ENCODE measurements at regions not wholly inside any gene's neighbourhood (a gene's known extent, or its start where the extent isn't known, plus 50 kb on each side); places are given as distances from the start of the nearest gene placed in this dataset.
A peak's percentile ranks its signal among the peaks of the same experiment; 100 is the strongest.

DNA sequence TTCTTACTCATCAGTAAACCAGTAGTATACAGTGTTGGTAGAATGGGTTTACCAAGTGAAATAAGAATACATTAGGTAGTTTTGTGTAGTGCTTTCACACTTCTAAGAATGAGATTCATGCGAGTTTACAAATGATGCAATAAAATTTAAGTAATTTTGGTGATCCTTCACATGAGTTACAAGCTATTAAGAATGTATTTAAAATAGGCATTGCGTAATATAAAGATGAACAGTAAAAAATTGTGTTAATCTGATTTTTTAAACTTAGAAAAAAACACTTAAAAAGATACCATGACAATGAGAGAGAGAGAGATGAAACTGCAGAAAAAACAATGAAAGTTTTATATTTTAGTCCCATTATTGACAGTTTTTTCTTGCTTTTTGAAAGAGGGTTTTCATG, 570.5 kb downstream of the SLITRK6 start:
- no peak for DNase-seq
- ChIA-PET POLR2A (no interaction called here), CTCF (no interaction called here)
- no peaks in the 10 kb centered on the region for H3K36me3 Mint-ChIP-seq (ENCODE audit: insufficient read depth, unreplicated experiment)
- H3K9me3 Mint-ChIP-seq (ENCODE audit: unreplicated experiment): peaks cover 8% of the 10 kb centered on the region
- H3K4me1 Mint-ChIP-seq (ENCODE audit: low read depth, unreplicated experiment): peaks cover 7% of the 10 kb centered on the region
- no peak overlapping the region for H3K4me3 Mint-ChIP-seq (ENCODE audit: unreplicated experiment)
- intact Hi-C loops (cut with micrococcal nuclease; ENCODE audit: unreplicated experiment): loop anchor here (1.0 kb wide), 1 partner anchor 55 kb away; no protein-coding TSS in a partner anchor
- peak overlapping the region; percentile 63 for H3K27ac Mint-ChIP-seq (ENCODE audit: unreplicated experiment)
- Histone ChIP-seq H3K36me3 (ENCODE audit: control insufficient read depth, insufficient read depth, low read length) (no peaks in the 10 kb centered on the region), H3K27me3 (replicated peaks; ENCODE audit: control insufficient read depth, insufficient read depth, low read length) (no peaks in the 10 kb centered on the region), H3K9me3 (no peaks in the 10 kb centered on the region), H3K4me1 (peaks cover 29% of the 10 kb centered on the region), H3K4me3 (ENCODE audit: low read depth, low read length) (no peak overlapping the region)
- BruUV-seq (replicated peaks): no TSS peak
- H3K27me3 Mint-ChIP-seq (ENCODE audit: insufficient read depth, unreplicated experiment): no peaks in the 10 kb centered on the region
- no peak for TF ChIP-seq CTCF (IDR thresholded peaks at IDR 0.05; ENCODE audit: insufficient read depth in 1 of 2, low read depth in 1 of 2, low read length in 1 of 2, severe bottlenecking in 1 of 2, unreplicated experiment in 1 of 2)

DNA sequence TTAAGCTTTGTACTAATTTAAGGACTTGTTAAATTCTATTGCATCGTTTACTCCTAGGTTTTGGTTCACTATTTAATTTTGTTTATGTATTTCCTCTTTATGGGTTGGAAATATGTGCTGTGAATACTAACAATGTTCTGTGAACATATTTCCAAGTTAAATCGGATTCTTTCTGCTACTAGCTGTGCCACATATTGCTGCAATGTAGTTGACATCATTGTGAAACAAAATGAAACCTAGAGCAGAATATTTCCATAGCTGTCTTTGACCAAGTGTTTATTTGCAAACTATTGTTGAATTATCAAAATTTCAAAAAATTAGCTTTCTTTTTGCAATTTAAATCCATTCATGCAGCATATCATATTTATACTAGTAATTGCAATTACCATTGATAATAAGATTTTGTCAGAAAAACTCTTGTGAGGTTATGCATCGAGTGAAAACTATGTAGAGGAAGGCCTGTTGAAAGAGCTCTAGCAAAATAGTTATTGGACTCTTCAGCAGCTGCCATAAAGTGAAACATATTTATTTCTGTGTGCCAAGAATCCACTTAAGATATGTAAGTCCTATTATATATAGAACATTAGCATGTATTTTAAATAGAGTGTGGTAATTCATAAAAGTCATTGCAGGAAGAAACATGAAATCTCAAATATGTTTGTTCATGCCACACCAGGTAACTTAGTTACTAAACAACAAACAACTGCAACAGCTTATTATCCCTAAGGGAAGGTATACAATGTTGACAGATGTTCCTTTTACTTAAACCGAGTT, 575.1 kb downstream of the SLITRK6 start:
- peaks cover 7% of the 10 kb centered on the region for H3K4me1 ChIP-seq

DNA sequence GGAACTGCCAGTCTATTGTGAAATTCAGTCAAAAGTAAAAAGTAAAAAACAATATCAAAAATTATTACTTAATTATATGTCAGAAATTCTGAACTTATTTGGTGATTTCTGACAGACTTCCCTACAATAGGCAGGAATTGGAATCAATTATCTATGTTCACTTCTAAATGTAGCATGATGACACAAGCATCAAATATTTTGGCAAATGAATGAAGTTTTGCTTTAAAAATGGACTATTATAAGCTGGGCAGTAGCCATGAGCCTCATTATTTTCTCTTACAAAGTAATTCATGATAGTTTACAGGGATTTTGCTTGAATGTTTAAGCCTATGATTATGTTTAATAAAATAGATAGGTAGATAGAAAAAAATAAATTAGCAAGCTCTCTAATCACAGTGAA, 582.6 kb downstream of the SLITRK6 start:
- DNase-seq: no peak
- Mint-ChIP-seq H3K4me3 (ENCODE audit: unreplicated experiment) (no peak overlapping the region), H3K27ac (ENCODE audit: unreplicated experiment) (no peak overlapping the region), H3K27me3 (ENCODE audit: insufficient read depth, unreplicated experiment) (no peaks in the 10 kb centered on the region), H3K36me3 (ENCODE audit: insufficient read depth, unreplicated experiment) (no peaks in the 10 kb centered on the region), H3K9me3 (ENCODE audit: unreplicated experiment) (peaks cover 8% of the 10 kb centered on the region), H3K4me1 (ENCODE audit: low read depth, unreplicated experiment) (no peaks in the 10 kb centered on the region)
- Histone ChIP-seq H3K9me3 (0 out of 2 replicates have a peak, but pooled peaks cover 3% of the 10 kb centered on the region), H3K27me3 (replicated peaks; ENCODE audit: control insufficient read depth, insufficient read depth, low read length) (no peaks in the 10 kb centered on the region), H3K4me3 (ENCODE audit: low read depth, low read length) (no peak overlapping the region), H3K36me3 (ENCODE audit: control insufficient read depth, insufficient read depth, low read length) (no peaks in the 10 kb centered on the region), H3K4me1 (no peaks in the 10 kb centered on the region)
- no peak for TF ChIP-seq CTCF (IDR thresholded peaks at IDR 0.05; ENCODE audit: insufficient read depth in 1 of 2, low read depth in 1 of 2, low read length in 1 of 2, severe bottlenecking in 1 of 2, unreplicated experiment in 1 of 2)
- intact Hi-C loops (cut with micrococcal nuclease; ENCODE audit: unreplicated experiment): no loop called here
- no TSS peak for BruUV-seq (replicated peaks)
- ChIA-PET POLR2A (no interaction called here), CTCF (no interaction called here)

More for the DNA sequence above, 575.1 kb downstream of the SLITRK6 start:
- Histone ChIP-seq H3K9me3 (no peaks in the 10 kb centered on the region), H3K36me3 (ENCODE audit: control insufficient read depth, insufficient read depth, low read length) (no peaks in the 10 kb centered on the region), H3K4me3 (ENCODE audit: low read depth, low read length) (no peak overlapping the region), H3K27me3 (replicated peaks; ENCODE audit: control insufficient read depth, insufficient read depth, low read length) (no peaks in the 10 kb centered on the region)
- Mint-ChIP-seq H3K27ac (ENCODE audit: unreplicated experiment) (peak overlapping the region; percentile 60), H3K9me3 (ENCODE audit: unreplicated experiment) (peaks cover 16% of the 10 kb centered on the region), H3K4me3 (ENCODE audit: unreplicated experiment) (no peak overlapping the region), H3K27me3 (ENCODE audit: insufficient read depth, unreplicated experiment) (no peaks in the 10 kb centered on the region), H3K4me1 (ENCODE audit: low read depth, unreplicated experiment) (peaks cover 7% of the 10 kb centered on the region), H3K36me3 (ENCODE audit: insufficient read depth, unreplicated experiment) (no peaks in the 10 kb centered on the region)
- no peak for DNase-seq
- TF ChIP-seq CTCF (IDR thresholded peaks at IDR 0.05; ENCODE audit: insufficient read depth in 1 of 2, low read depth in 1 of 2, low read length in 1 of 2, severe bottlenecking in 1 of 2, unreplicated experiment in 1 of 2): no peak
- CTCF ChIA-PET: no interaction called here
- intact Hi-C loops (cut with micrococcal nuclease; ENCODE audit: unreplicated experiment): no loop called here
- POLR2A ChIA-PET: no interaction called here
- no TSS peak for BruUV-seq (replicated peaks)

Data from Caco-2 (cell line).